DND-41 (cell line): ENCODE measurements at regions not wholly inside any gene's neighbourhood (a gene's known extent, or its start where the extent isn't known, plus 50 kb on each side); places are given as distances from the start of the nearest gene placed in this dataset.

Experiments
- CTCF ChIP-seq: IDR thresholded peaks from 2 replicates; pipeline ENCODE4 v1.5.1; 2012; ENCODE audit warnings: borderline replicate concordance, low read length, moderate library complexity, mild to moderate bottlenecking; ENCODE audit not compliant: poor library complexity, severe bottlenecking; ENCODE audit errors: extremely low read depth
- EZH2 ChIP-seq: IDR thresholded peaks from 3 replicates; pipeline ENCODE4 v1.6.1; 2012; ENCODE audit warnings: borderline replicate concordance, low read depth, mild to moderate bottlenecking, moderate library complexity, low read length, inconsistent platforms; ENCODE audit not compliant: severe bottlenecking

GRCh38 chr2:205852457-205852856, 170.2 kb downstream of the NRP2 start:
- TF ChIP-seq CTCF (no peak), EZH2 (no peak)
